GM10248 (cell line): ENCODE measurements at regions not wholly inside any gene's neighbourhood (a gene's known extent, or its start where the extent isn't known, plus 50 kb on each side); places are given as distances from the start of the nearest gene placed in this dataset.

Experiments
- CTCF ChIA-PET: fragments of 300-600 bp; sonication (Branson Sonifier 250); formaldehyde crosslinking; extraction: SDS; loops from one replicate; lab custom pipeline; 2021; ENCODE audit warnings: antibody characterized with exemption; lab: Yijun Ruan, JAX
- POLR2A ChIA-PET: fragments of 350-650 bp; sonication (Branson Sonifier 250); formaldehyde crosslinking; extraction: SDS; loops from one replicate; lab custom pipeline; 2020; ENCODE audit warnings: antibody characterized with exemption; lab: Yijun Ruan, JAX
- DNase-seq: peaks from one replicate; pipeline ENCODE4 v3.0.0; 2012; ENCODE audit errors: extremely low spot score
- CTCF ChIP-seq: IDR thresholded peaks from 2 replicates; pipeline ENCODE4 v1.5.1; 2012; ENCODE audit warnings: mild to moderate bottlenecking, low read depth; ENCODE audit errors: extremely low read depth, missing control alignments, control extremely low read depth

- ChIA-PET CTCF (no interaction called here), POLR2A (no interaction called here)
These were observed 232.0 kb upstream of the PCDH15 start for GRCh38 chr10:55033061-55033460.

DNA sequence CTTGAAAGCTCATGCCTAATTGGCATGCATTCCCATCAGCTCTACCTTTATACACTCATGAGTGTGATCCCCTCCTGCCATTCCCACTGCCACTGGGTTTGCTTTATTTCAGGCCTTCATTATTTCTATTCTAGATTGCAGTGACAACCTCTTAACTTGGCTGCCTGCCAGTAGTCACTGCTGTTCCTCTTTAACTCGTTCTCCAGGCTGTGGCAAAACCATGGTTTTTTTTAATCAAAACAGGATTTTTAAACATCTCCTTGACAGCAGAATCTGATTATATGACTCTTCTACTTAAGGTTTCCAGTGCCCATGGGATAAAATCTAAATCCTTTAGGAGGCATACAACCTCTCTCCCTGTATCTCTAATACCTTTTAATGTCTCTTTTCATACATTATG, 223.7 kb upstream of the PCDH15 start:
- ChIA-PET CTCF (no interaction called here), POLR2A (no interaction called here)
- no peak for DNase-seq
- TF ChIP-seq CTCF = no peak

More at GRCh38 chr10:55033061-55033460, 232.0 kb upstream of the PCDH15 start:
- no peak for DNase-seq
- no peak for TF ChIP-seq CTCF

DNA sequence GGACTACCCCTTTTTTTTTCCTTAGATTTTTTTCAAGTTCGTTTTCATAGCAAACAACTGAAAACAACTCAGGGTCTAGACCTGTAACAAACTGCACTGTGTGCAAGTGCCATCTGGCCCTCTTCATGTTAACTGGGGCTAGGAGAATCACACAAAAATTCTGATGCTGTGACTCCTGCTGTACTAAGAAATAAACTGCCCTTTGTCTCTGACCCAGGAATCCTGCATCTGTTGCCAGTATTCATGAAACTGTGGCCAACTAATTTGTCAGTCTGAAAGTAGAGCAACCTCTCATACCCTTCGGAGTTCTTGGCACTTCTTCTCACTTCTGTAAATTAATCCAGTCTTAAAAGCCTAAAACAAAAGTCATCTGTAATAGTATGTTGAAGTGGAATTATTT, 218.4 kb upstream of the PCDH15 start:
- DNase-seq = no peak
- POLR2A ChIA-PET = no interaction called here
- CTCF ChIA-PET = no interaction called here
- TF ChIP-seq CTCF = no peak

DNA sequence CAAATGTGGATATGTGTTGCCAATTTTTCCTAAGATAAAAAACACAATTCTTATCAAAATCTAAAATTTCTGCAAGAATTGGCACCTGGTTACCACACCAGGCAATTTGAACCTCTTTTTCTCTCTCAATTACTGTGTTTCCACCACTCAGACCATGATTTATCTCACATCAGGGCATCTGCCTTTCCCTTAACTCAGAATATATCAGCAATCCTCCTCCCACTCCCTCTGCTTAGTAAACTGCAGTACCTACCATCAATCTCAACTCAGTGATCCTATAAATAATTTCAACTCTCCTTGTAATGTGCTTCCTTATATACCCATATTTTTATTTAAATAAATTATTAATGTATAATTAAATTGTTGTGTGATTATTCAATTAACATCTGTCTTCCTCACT, 212.3 kb upstream of the PCDH15 start:
- DNase-seq = no peak
- ChIA-PET POLR2A (no interaction called here), CTCF (no interaction called here)
- no peak for TF ChIP-seq CTCF

DNA sequence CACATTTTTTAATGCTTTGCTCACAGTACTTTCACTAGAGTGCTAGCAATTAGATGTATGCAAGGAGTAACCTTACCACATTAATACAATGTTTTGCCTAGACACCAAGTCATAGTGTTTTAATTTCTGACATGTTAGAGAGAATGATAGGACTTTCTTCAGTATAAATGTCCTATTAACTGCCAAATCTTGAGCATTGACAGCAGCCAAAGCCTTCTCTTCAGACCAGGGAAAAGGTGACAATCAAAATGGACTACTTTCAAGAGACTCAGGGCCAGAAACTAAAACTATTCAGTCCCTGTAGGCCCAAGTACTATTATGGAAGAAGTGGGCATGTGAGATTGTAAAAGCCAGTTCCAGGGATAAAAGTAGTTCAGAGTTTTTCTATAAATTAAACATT, 201.4 kb upstream of the PCDH15 start:
- POLR2A ChIA-PET = no interaction called here
- CTCF ChIA-PET = no interaction called here
- no peak for TF ChIP-seq CTCF
- no peak for DNase-seq

DNA sequence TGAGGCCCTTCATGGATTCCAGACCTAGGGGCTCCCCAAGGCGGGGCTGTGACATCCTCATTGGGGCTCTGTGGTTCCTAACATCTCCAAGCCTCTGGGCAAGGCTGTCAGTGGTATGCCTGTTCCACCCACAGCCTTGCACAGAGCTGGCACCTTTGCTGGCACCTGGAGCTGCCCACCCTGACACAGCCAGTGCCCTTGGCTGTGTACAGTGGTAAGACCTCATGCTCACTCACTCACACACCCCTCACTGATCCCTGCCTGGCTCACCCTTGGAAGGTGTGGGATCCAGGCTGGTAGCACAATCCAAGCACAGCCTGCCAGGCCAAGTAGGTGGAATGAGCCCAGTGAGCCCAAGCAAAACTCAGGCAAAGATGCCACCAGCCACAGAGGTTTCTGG, 200.4 kb upstream of the PCDH15 start:
- CTCF ChIA-PET = no interaction called here
- POLR2A ChIA-PET = no interaction called here

More for the DNA sequence above, 200.4 kb upstream of the PCDH15 start:
- TF ChIP-seq CTCF = no peak
- DNase-seq = no peak
